Muscle layer of colon (tissue), 2 donors: ENCODE measurements at regions not wholly inside any gene's neighbourhood (a gene's known extent, or its start where the extent isn't known, plus 50 kb on each side); places are given as distances from the start of the nearest gene placed in this dataset.

Experiments used
- H3K27ac ChIP-seq: one replicate; pipeline ENCODE4 v1.7.0; 2013; ENCODE audit warnings: low read depth, mild to moderate bottlenecking, low read length, moderate library complexity
- H3K27me3 ChIP-seq, 2 donors: one replicate each; pipeline ENCODE4 v1.7.0; 2013; ENCODE audit warnings: low read length in 2 of 2, mild to moderate bottlenecking in 2 of 2; ENCODE audit not compliant: insufficient read depth in 2 of 2, control insufficient read depth in 1 of 2
- H3K36me3 ChIP-seq: one replicate; pipeline ENCODE4 v1.7.0; 2013; ENCODE audit warnings: mild to moderate bottlenecking, low read length; ENCODE audit not compliant: insufficient read depth
- H3K4me1 ChIP-seq: one replicate; pipeline ENCODE4 v1.7.0; 2013; ENCODE audit warnings: mild to moderate bottlenecking, low read length; ENCODE audit not compliant: insufficient read depth
- H3K4me3 ChIP-seq, 2 donors: one replicate each; pipeline ENCODE4 v1.7.0; 2013; ENCODE audit warnings: low read length in 2 of 2, low read depth in 1 of 2, mild to moderate bottlenecking in 1 of 2, moderate library complexity in 1 of 2
- H3K9ac ChIP-seq: one replicate; pipeline ENCODE4 v1.7.0; 2013; ENCODE audit warnings: low read length
- H3K9me3 ChIP-seq: one replicate; pipeline ENCODE4 v1.7.0; 2013; ENCODE audit warnings: mild to moderate bottlenecking, low read length
- donor health status: abdominal sarcoma.
- donor health status: Adenocarcinoma of cecum.

DNA sequence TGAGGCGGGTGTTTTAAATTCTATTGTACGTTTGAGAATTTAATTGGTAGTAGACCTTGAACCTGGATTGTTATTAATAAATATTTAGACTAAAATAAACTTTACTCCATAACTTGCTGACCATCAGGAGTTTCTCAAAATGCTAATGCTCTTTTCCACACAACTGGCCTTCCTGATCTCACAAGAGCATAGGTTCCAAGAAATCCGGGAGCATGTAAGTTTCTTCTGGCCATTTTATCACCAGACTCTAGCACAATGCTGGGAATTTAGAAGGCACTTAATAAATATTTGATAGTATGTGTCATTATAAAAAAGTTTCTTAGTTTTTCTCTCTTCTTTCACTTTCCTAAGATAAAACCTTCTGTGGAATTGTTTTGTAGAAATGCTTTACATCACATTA is 2047.1 kb downstream of the SUCLG1 start:
- no peaks in the 10 kb centered on the region for H3K36me3 ChIP-seq
- no peak overlapping the region for H3K4me3 ChIP-seq
- peaks cover 11% of the 10 kb centered on the region for H3K4me1 ChIP-seq
- no peaks in the 10 kb centered on the region for H3K9me3 ChIP-seq
- H3K27ac ChIP-seq: no peak overlapping the region
- H3K9ac ChIP-seq: no peak overlapping the region
- no peaks in the 10 kb centered on the region for H3K27me3 ChIP-seq

DNA sequence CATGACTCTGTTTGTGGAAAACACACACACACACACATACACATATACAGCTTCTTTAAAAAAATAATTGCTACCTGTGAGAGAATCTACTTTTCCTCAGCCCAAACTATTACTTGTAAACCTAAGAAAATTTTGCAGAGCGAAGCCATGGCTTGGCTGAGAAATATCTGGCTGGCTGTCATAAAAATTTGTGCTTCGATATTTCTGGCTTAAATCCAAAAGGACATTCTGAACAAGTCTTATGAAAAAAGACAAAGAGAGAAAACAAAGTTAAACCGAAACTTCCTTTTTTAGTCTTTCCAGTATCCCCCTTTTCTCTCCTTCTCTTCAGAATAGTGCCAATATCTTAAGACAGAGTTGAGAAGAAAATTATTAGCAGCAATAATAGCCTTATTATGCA is 2048.0 kb downstream of the SUCLG1 start:
- H3K9ac ChIP-seq: no peak overlapping the region
- no peak overlapping the region for H3K27ac ChIP-seq
- H3K36me3 ChIP-seq: no peaks in the 10 kb centered on the region
- H3K4me3 ChIP-seq: no peak overlapping the region
- H3K4me1 ChIP-seq: peaks cover 11% of the 10 kb centered on the region
- no peaks in the 10 kb centered on the region for H3K27me3 ChIP-seq
- H3K9me3 ChIP-seq: no peaks in the 10 kb centered on the region

DNA sequence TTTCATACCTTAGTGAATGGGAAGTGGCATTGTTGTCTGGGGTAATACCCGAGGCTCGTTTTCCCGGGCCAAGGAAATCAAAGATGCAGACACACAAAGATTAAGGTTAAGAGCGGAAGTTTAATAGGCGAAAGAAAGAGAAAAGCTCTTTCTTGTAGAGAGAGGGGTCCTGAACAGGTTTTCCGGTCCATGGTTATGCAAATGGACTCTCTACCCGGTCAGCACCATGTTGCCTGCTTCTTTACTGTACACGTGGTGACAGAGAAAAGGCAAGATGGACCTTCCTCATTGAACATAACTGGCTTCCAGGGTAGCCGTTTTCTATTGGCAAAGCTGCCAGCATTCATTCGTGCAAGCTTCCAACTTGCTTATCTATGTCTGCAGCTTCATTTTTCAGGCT is 2063.5 kb downstream of the SUCLG1 start:
- no peak overlapping the region for H3K4me3 ChIP-seq
- no peaks in the 10 kb centered on the region for H3K9me3 ChIP-seq
- H3K36me3 ChIP-seq: no peaks in the 10 kb centered on the region
- H3K9ac ChIP-seq: no peak overlapping the region
- no peak overlapping the region for H3K27ac ChIP-seq
- H3K4me1 ChIP-seq: no peaks in the 10 kb centered on the region
- no peaks in the 10 kb centered on the region for H3K27me3 ChIP-seq

DNA sequence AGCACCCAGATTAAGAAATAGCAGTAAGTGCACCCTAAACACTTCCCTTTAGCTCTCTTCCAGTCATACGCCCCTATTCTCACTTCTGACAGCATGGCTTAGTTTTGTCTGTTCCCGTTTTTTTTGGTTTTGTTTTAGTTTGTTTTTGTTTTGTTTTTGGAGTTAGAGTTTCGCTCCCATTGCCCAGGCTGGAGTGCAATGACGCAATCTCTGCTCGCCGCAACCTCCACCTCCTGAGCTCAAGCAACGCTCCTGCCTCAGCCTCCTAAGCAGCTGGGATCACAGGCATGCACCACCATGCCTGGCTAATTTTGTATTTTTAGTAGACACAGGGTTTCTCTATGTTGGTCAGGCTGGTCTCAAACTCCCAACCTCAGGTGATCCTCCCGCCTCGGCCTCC is 2067.7 kb downstream of the SUCLG1 start:
- Histone ChIP-seq H3K36me3 (no peaks in the 10 kb centered on the region), H3K27me3 (no peaks in the 10 kb centered on the region), H3K4me3 (no peak overlapping the region), H3K9me3 (no peaks in the 10 kb centered on the region), H3K4me1 (no peaks in the 10 kb centered on the region), H3K27ac (no peak overlapping the region), H3K9ac (no peak overlapping the region)

DNA sequence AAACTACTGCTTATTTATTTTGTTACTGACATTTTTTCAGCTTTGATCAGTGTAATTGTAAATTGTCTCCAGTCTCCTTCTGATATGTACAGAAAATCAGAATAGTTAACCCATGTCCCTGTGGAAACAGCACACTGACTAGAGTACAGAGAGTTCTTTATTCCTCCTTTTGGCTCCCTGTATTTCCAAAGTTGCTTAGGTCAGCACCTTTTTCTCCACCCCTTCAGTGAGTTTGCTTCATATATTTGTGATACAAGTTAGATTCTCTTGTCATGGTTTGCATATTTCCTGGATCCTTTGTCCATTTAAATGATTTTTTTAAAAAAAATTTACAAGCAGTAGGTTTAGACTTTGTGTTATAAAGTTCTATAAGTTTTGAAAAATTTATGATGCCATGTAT is 2051.1 kb upstream of the LRRTM1 start:
- Histone ChIP-seq H3K4me3 (no peak overlapping the region), H3K4me1 (no peaks in the 10 kb centered on the region), H3K36me3 (no peaks in the 10 kb centered on the region), H3K27me3 (no peaks in the 10 kb centered on the region), H3K9ac (no peak overlapping the region), H3K27ac (no peak overlapping the region), H3K9me3 (no peaks in the 10 kb centered on the region)

DNA sequence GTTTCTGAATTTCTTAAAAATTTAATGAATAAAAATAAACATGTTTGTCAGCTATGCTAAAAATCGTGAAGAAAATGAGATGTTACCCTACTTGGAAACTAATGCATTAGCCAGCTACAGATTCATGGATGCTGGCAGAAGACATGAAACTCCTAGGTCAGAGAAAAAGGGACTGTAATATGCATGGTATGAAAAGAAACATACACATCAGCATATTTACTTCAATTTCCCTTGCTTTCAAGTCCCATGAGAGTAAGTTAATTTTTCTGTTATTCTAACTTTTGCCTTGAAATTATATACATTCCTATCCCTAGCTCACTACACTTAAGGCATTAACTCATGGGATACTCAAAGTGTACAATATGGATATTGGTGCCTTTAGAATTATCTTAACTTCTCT is 2041.4 kb upstream of the LRRTM1 start:
- Histone ChIP-seq H3K27me3 (no peaks in the 10 kb centered on the region), H3K9ac (no peak overlapping the region), H3K9me3 (no peaks in the 10 kb centered on the region), H3K27ac (no peak overlapping the region), H3K4me3 (no peak overlapping the region), H3K4me1 (no peaks in the 10 kb centered on the region), H3K36me3 (no peaks in the 10 kb centered on the region)

DNA sequence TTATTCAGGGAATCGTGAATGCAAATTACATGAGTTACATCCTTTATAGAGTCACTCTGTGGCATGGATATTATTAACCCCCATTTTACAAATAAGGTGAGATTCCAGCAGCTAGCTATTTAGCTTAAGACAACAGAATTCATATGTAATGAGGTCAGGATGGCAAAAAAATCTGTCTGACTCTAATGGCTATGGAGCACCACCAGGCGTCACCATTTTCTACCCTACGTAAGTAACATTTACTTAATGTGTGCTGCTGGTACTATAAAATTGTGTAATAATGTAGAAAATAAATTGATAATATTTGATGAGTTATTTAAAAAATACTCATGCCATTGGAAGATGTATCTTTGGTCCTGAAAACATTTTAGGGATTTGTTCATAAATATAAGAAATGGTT is 2040.1 kb upstream of the LRRTM1 start:
- no peaks in the 10 kb centered on the region for H3K27me3 ChIP-seq
- H3K27ac ChIP-seq: no peak overlapping the region
- H3K9me3 ChIP-seq: no peaks in the 10 kb centered on the region
- H3K4me1 ChIP-seq: no peaks in the 10 kb centered on the region
- H3K4me3 ChIP-seq: no peak overlapping the region
- H3K36me3 ChIP-seq: no peaks in the 10 kb centered on the region
- H3K9ac ChIP-seq: no peak overlapping the region

DNA sequence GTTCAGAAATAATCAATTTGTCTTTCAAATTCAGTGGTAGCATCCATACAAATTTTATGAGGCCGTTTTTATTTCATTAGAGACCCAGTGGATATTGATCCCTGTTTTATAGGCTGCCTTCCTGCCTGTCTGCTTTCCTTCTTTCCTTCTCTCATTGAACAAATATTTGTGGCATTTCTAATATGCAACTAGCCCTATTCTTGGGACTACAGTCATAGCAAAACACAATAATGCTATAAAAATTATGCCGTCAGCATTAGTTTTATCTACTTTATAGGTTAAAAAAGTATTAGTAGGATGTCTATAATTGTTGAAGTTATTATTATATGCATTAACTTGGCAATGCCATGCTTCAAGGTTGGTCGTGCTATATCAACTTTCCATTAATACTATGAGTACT is 2037.8 kb upstream of the LRRTM1 start:
- no peaks in the 10 kb centered on the region for H3K36me3 ChIP-seq
- no peak overlapping the region for H3K4me3 ChIP-seq
- H3K27me3 ChIP-seq: no peaks in the 10 kb centered on the region
- H3K9me3 ChIP-seq: no peaks in the 10 kb centered on the region
- no peaks in the 10 kb centered on the region for H3K4me1 ChIP-seq
- H3K27ac ChIP-seq: no peak overlapping the region
- H3K9ac ChIP-seq: no peak overlapping the region

DNA sequence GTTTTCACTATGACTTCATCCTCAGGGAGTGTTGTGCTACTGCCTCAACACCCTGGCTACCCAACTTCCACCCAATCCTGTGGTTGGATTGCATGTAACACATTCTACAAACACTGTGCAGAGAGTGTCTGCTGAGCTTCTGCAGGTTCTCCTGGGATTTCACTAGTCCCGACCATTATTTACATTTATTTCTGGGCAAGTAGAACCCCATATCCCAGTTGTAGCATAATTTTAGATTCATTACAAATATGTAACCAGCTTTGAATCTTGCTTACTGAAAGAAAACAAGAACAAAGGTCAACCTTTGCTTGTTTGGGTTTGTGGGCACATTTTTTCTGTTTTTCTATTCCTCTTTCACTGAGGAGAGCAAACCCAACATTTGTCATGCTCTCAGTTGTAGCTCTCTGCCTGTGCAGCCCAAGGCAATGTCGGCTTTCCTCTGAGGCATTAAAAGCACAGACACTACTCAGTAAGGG is 2036.1 kb upstream of the LRRTM1 start:
- Histone ChIP-seq H3K4me3 (no peak overlapping the region), H3K27me3 (no peaks in the 10 kb centered on the region), H3K27ac (no peak overlapping the region), H3K4me1 (no peaks in the 10 kb centered on the region), H3K9ac (no peak overlapping the region), H3K9me3 (no peaks in the 10 kb centered on the region), H3K36me3 (no peaks in the 10 kb centered on the region)

DNA sequence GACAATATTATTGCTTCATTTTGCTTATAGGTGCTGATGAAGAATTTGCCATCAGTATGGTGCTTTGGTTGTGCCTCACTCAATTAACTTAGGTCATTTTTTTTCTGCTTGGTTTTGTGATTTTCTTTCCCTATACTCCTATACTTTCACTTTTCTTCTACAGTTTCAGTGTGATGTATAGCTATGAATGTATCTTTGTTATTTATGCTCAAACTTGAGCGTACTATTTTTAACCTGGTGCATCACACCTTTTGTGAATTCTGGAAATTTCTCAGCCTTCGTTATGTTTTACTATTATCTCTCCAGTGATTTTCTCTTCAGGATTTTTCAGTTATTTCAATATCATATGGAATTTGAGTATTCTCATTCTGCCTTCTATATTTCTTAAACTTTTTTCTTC is 2035.3 kb upstream of the LRRTM1 start:
- no peaks in the 10 kb centered on the region for H3K27me3 ChIP-seq
- H3K4me3 ChIP-seq: no peak overlapping the region
- H3K36me3 ChIP-seq: no peaks in the 10 kb centered on the region
- no peak overlapping the region for H3K9ac ChIP-seq
- no peaks in the 10 kb centered on the region for H3K9me3 ChIP-seq
- no peaks in the 10 kb centered on the region for H3K4me1 ChIP-seq
- no peak overlapping the region for H3K27ac ChIP-seq

DNA sequence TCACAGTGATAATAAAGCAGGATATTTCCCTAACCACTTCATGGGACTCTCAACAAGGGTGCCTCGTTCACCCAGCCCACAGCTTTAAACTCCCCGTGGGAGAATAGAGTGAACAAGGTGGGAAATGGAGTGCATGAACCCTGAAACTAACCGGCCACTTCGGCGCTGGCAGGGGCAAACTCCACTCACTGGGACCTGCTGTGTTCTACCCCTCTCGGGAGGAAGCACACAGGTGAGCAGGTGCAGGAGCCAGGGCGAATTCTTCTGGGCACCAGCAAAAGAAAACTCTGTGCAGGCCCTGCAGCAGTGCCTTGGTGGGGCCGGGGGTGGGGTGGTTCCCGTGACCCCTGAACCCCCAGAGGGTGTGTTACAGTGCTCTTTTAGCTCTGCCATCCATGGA is 2029.1 kb upstream of the LRRTM1 start:
- Histone ChIP-seq H3K36me3 (no peaks in the 10 kb centered on the region), H3K9ac (no peak overlapping the region), H3K4me3 (no peak overlapping the region), H3K27me3 (no peaks in the 10 kb centered on the region), H3K27ac (no peak overlapping the region), H3K9me3 (no peaks in the 10 kb centered on the region), H3K4me1 (no peaks in the 10 kb centered on the region)

DNA sequence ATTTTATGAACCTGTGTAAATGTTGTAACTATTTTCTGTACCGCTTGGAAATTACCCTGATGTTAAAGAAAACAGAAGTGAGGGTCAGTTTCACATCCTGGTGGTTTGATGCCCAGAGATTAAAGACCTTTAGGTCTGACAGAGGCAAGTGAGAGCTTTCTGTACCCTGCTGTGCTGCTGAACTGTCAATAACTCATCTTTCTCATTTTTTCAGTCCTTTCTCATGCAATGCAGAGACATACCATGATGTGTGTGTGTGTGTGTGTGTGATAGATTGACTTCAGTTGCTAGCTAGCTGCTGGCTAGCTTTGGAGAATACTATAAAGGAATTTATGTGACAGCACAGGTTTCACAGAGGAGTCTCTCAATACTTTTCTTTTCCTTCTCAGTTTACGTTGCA is 2025.6 kb upstream of the LRRTM1 start:
- Histone ChIP-seq H3K27ac (no peak overlapping the region), H3K4me1 (no peaks in the 10 kb centered on the region), H3K4me3 (no peak overlapping the region), H3K27me3 (no peaks in the 10 kb centered on the region), H3K36me3 (no peaks in the 10 kb centered on the region), H3K9me3 (no peaks in the 10 kb centered on the region), H3K9ac (no peak overlapping the region)
